H1 (cell line): ENCODE measurements at regions not wholly inside any gene's neighbourhood (a gene's known extent, or its start where the extent isn't known, plus 50 kb on each side); places are given as distances from the start of the nearest gene placed in this dataset.

Experiments used
- CTCF ChIA-PET: fragments of 300-600 bp; sonication (Branson Sonifier 250); formaldehyde crosslinking; loops from one replicate; lab custom pipeline; 2021; ENCODE audit not compliant: partially characterized antibody; lab: Charles Lee
- POLR2A ChIA-PET: fragments of 300-600 bp; sonication (Branson Sonifier 250); formaldehyde crosslinking; loops from one replicate; lab custom pipeline; 2021; ENCODE audit warnings: inconsistent platforms; ENCODE audit not compliant: partially characterized antibody; lab: Charles Lee
- DNase-seq, 2 experiments: peaks; one replicate each; pipeline versions ENCODE4 v3.0.0 to v3.0.0-alpha.2; 2010 to 2022; ENCODE audit warnings: low spot score in 2 of 2, low read depth in 1 of 2, mixed read lengths in 1 of 2
- FAIRE-seq: peaks from 2 replicates; lab custom pipeline; 2011; peaks lifted over from hg19 to GRCh38; lab: Jason Lieb, UNC
- H2AFZ ChIP-seq: 2 replicates; pipeline ENCODE4 v1.8.1; 2012; ENCODE audit warnings: low read length, inconsistent platforms
- H2AK5ac ChIP-seq: 2 replicates; pipeline ENCODE4 v1.6.1; 2013; ENCODE audit warnings: low read depth, low read length
- H2BK120ac ChIP-seq: replicated peaks from 2 replicates; pipeline ENCODE3; 2013; ENCODE audit warnings: low read depth, low read length, inconsistent platforms
- H2BK12ac ChIP-seq: 2 replicates; pipeline ENCODE4 v1.6.1; 2013; ENCODE audit warnings: low read depth, low read length
- H2BK15ac ChIP-seq: 2 replicates; pipeline ENCODE4 v1.6.1; 2013; ENCODE audit warnings: low read length
- H2BK20ac ChIP-seq: 2 replicates; pipeline ENCODE4 v1.6.1; 2013; ENCODE audit warnings: low read length
- H2BK5ac ChIP-seq: 2 replicates; pipeline ENCODE4 v1.6.1; 2013; ENCODE audit warnings: low read depth, low read length
- H3K14ac ChIP-seq: 2 replicates; pipeline ENCODE4 v1.6.1; 2013; ENCODE audit warnings: inconsistent platforms; ENCODE audit not compliant: insufficient read length
- H3K18ac ChIP-seq: 2 replicates; pipeline ENCODE4 v1.6.1; 2013; ENCODE audit warnings: low read length; ENCODE audit errors: extremely low read depth
- H3K23ac ChIP-seq: 2 replicates; pipeline ENCODE4 v1.6.1; 2013; ENCODE audit warnings: inconsistent platforms; ENCODE audit not compliant: insufficient read length
- H3K23me2 ChIP-seq: 2 replicates; pipeline ENCODE4 v1.6.1; 2013; ENCODE audit warnings: low read depth, low read length
- H3K27ac ChIP-seq: 2 replicates; pipeline ENCODE4 v1.6.1; 2011; ENCODE audit warnings: low read depth, low read length, inconsistent platforms
- H3K27me3 ChIP-seq, 4 experiments: replicated peaks in 1 of 4; 1 replicate in 1 of 4; 2 replicates in 3 of 4; pipeline versions ENCODE4 v1.6.1 to v1.8.1; 2011 to 2013; ENCODE audit warnings: low read length in 3 of 4, mild to moderate bottlenecking in 3 of 4, inconsistent platforms in 2 of 4, mixed read lengths in 2 of 4, moderate library complexity in 1 of 4; ENCODE audit not compliant: control insufficient read depth in 3 of 4, insufficient read depth in 3 of 4; ENCODE audit errors: extremely low read depth in 1 of 4
- H3K36me3 ChIP-seq, 4 experiments: 2 replicates each; pipeline versions ENCODE4 v1.6.1 to v1.8.1; 2011 to 2013; ENCODE audit warnings: mild to moderate bottlenecking in 4 of 4, low read length in 3 of 4, moderate library complexity in 2 of 4, control low read depth in 1 of 4, inconsistent platforms in 1 of 4; ENCODE audit not compliant: insufficient read depth in 4 of 4, control insufficient read depth in 2 of 4
- H3K4ac ChIP-seq: replicated peaks from 2 replicates; pipeline ENCODE3; 2013; ENCODE audit warnings: low read length, low read depth, mixed read lengths, inconsistent platforms; ENCODE audit not compliant: insufficient read length
- H3K4me1 ChIP-seq, 4 experiments: replicated peaks in 1 of 4; 1 replicate in 1 of 4; 2 replicates in 3 of 4; pipeline versions ENCODE4 v1.6.1 to v1.8.1; 2011 to 2013; ENCODE audit warnings: low read length in 3 of 4, inconsistent platforms in 2 of 4, mixed read lengths in 1 of 4; ENCODE audit not compliant: insufficient read depth in 4 of 4, control insufficient read depth in 3 of 4
- H3K4me2 ChIP-seq, 2 experiments: 2 replicates each; pipeline versions ENCODE4 v1.6.1 to v1.8.1; 2011 to 2013; ENCODE audit warnings: low read depth in 2 of 2, low read length in 2 of 2, control low read depth in 1 of 2, inconsistent platforms in 1 of 2, mild to moderate bottlenecking in 1 of 2; ENCODE audit not compliant: insufficient read depth in 1 of 2
- H3K4me3 ChIP-seq, 4 experiments: fragments of 200-600, 300-600 bp in 1 of 4; sonication (generic), shearing (Covaris generic), sonication (Bioruptor Twin) in 1 of 4; 2 replicates each; pipeline versions ENCODE4 v1.5.1 to v1.8.1; 2011 to 2016; ENCODE audit warnings: low read length in 4 of 4, low read depth in 3 of 4, control low read depth in 2 of 4, inconsistent platforms in 2 of 4, mild to moderate bottlenecking in 2 of 4, mixed read lengths in 1 of 4, moderate library complexity in 1 of 4; ENCODE audit not compliant: insufficient read depth in 2 of 4; ENCODE audit errors: extremely low read depth in 1 of 4
- H3K56ac ChIP-seq: replicated peaks from 2 replicates; pipeline ENCODE3; 2013; ENCODE audit warnings: low read depth, mild to moderate bottlenecking, mixed read lengths, low read length, inconsistent platforms; ENCODE audit not compliant: insufficient read length
- H3K79me1 ChIP-seq: 2 replicates; pipeline ENCODE4 v1.6.1; 2013; ENCODE audit warnings: low read depth, low read length, control low read depth
- H3K79me2 ChIP-seq, 2 experiments: 2 replicates each; pipeline versions ENCODE4 v1.6.1 to v1.8.1; 2012 to 2013; ENCODE audit warnings: low read length in 2 of 2, mild to moderate bottlenecking in 2 of 2, inconsistent platforms in 1 of 2; ENCODE audit not compliant: insufficient read depth in 2 of 2, control insufficient read depth in 1 of 2
- H3K9ac ChIP-seq, 4 experiments: replicated peaks in 1 of 4; 1 replicate in 1 of 4; 2 replicates in 3 of 4; pipeline versions ENCODE4 v1.6.1 to v1.8.1; 2011 to 2013; ENCODE audit warnings: low read depth in 3 of 4, low read length in 3 of 4, control low read depth in 2 of 4, mild to moderate bottlenecking in 2 of 4, moderate library complexity in 2 of 4, inconsistent platforms in 1 of 4; ENCODE audit errors: extremely low read depth in 1 of 4
- H3K9me3 ChIP-seq, 2 experiments: 2 replicates each; pipeline versions ENCODE4 v1.6.1 to v1.8.1; 2012 to 2013; ENCODE audit warnings: mild to moderate bottlenecking in 2 of 2, moderate library complexity in 2 of 2, control low read depth in 1 of 2, inconsistent platforms in 1 of 2, low read depth in 1 of 2, low read length in 1 of 2, mixed read lengths in 1 of 2; ENCODE audit not compliant: insufficient read depth in 2 of 2
- H4K20me1 ChIP-seq, 2 experiments: replicated peaks in 1 of 2; 2 replicates each; pipeline versions ENCODE3 to v1.8.1; 2011 to 2013; ENCODE audit warnings: inconsistent platforms in 2 of 2, low read length in 2 of 2, mild to moderate bottlenecking in 1 of 2; ENCODE audit not compliant: insufficient read depth in 2 of 2, control insufficient read depth in 1 of 2
- H4K5ac ChIP-seq: 2 replicates; pipeline ENCODE4 v1.6.1; 2013; ENCODE audit warnings: low read length, low read depth, mixed read lengths, inconsistent platforms; ENCODE audit not compliant: insufficient read length
- H4K8ac ChIP-seq: 2 replicates; pipeline ENCODE4 v1.8.0; 2013; ENCODE audit warnings: mild to moderate bottlenecking, moderate library complexity, low read length, inconsistent platforms; ENCODE audit not compliant: insufficient read depth; ENCODE audit errors: extremely low read depth
- H4K91ac ChIP-seq: replicated peaks from 2 replicates; pipeline ENCODE3; 2013; ENCODE audit warnings: low read length, mixed read lengths, inconsistent platforms; ENCODE audit not compliant: insufficient read length
- CBX8 ChIP-seq: fragments of 300-800, 300-1000 bp; sonication (generic); IDR thresholded peaks from 2 replicates; pipeline ENCODE4 v1.7.1; 2016; ENCODE audit warnings: low read depth, low read length, borderline replicate concordance
- HDAC6 ChIP-seq: IDR thresholded peaks from one replicate; pipeline ENCODE4 v1.7.1; 2012; ENCODE audit warnings: low read depth, mild to moderate bottlenecking, inconsistent platforms, low read length, moderate library complexity
- KDM5A ChIP-seq: fragments of 200-600 bp; IDR thresholded peaks from 2 replicates; pipeline ENCODE4 v1.7.1; 2012; ENCODE audit warnings: mild to moderate bottlenecking, low read length, inconsistent platforms, mixed read lengths
- MAFK ChIP-seq: IDR thresholded peaks from 2 replicates; pipeline ENCODE4 v1.6.1; 2012; ENCODE audit warnings: low read depth, mild to moderate bottlenecking, improper control_type of control experiment, low read length
- SIX5 ChIP-seq: IDR thresholded peaks from 2 replicates; pipeline ENCODE4 v1.6.1; 2011; ENCODE audit warnings: mild to moderate bottlenecking, low read depth, low read length
- WGBS, 2 experiments: shearing (Covaris generic) in 1 of 2; methylation state at CpG; one replicate each; pipeline versions ENCODE4 v1.1.6 to v1.1.7; 2013 to 2015; ENCODE audit warnings: low lambda C conversion rate in 2 of 2, mixed read lengths in 2 of 2, inconsistent platforms in 1 of 2, low coverage in 1 of 2, missing lambda C conversion rate in 1 of 2; ENCODE audit not compliant: insufficient replicate concordance in 2 of 2, insufficient coverage in 1 of 2, insufficient read length in 1 of 2; ENCODE audit errors: extremely low coverage in 1 of 2, missing lambda C conversion rate in 1 of 2; 5-methylcytosine and 5-hydroxymethylcytosine counted together

DNA sequence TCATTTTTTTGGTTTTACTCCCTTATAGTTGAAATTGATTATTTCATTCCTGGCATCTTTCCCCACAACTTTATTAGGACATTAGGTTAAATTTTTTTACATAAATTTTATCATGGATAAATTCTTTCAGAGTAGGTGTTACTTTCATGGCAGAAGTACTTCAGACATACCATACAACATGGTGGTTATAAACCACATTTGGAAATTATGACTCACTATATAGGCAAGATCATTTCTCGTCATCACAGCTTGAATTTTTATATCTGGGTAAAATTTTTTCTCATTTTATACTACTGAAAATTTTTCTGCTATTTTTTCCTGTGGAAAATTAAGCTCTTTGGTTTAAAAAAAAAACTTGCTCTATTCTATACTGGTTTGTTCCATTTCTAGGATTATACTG, 111.9 kb upstream of the COL5A2 start:
- POLR2A ChIA-PET, result no interaction called here
- DNase-seq (no peak), FAIRE-seq (no peak)
- H3K23ac ChIP-seq, result no peak overlapping the region
- no peak for TF ChIP-seq SIX5
- TF ChIP-seq KDM5A, result no peak
- no peak for TF ChIP-seq HDAC6
- no peak for TF ChIP-seq MAFK
- TF ChIP-seq CBX8, result no peak
- no peak overlapping the region for H4K8ac ChIP-seq
- H4K5ac ChIP-seq, result no peak overlapping the region
- no peaks in the 10 kb centered on the region for H3K79me2 ChIP-seq
- no peaks in the 10 kb centered on the region; the same call in 1 of the 2 replicates for H3K23me2 ChIP-seq
- 100% methylated on average over 1 of the region's 1 CpG; no CpG with 5 or more reads in 1 of the 2 experiments for WGBS, 2 experiments
- H3K36me3 ChIP-seq, result no peaks in the 10 kb centered on the region
- H3K9ac ChIP-seq, result no peak overlapping the region
- no peak overlapping the region for H3K27ac ChIP-seq
- no peak overlapping the region for H2BK15ac ChIP-seq
- no peak overlapping the region for H2BK12ac ChIP-seq
- H2BK20ac ChIP-seq, result no peak overlapping the region
- no peak overlapping the region for H3K4ac ChIP-seq
- H3K79me1 ChIP-seq, result no peaks in the 10 kb centered on the region
- H3K56ac ChIP-seq, result no peak overlapping the region
- H2AFZ ChIP-seq, result no peak overlapping the region
- H2BK120ac ChIP-seq, result no peak overlapping the region
- H4K20me1 ChIP-seq, result no peaks in the 10 kb centered on the region
- no peak overlapping the region for H2BK5ac ChIP-seq
- no peak overlapping the region for H3K4me2 ChIP-seq
- H4K91ac ChIP-seq, result no peak overlapping the region
- H3K4me3 ChIP-seq, result no peak overlapping the region
- no peaks in the 10 kb centered on the region for H3K27me3 ChIP-seq
- no peak overlapping the region for H3K14ac ChIP-seq
- CTCF ChIA-PET, result interaction anchor here (0.6 kb wide), 1 partner anchor 149 kb away, joined by 3 read pairs; no protein-coding TSS in a partner anchor
- no peaks in the 10 kb centered on the region for H3K4me1 ChIP-seq
- H3K9me3 ChIP-seq, result no peaks in the 10 kb centered on the region
- no peak overlapping the region for H2AK5ac ChIP-seq
- H3K18ac ChIP-seq, result no peak overlapping the region
